ENCODE measurements at regions not wholly inside any gene's neighbourhood (a gene's known extent, or its start where the extent isn't known, plus 50 kb on each side); places are given as distances from the start of the nearest gene placed in this dataset.

- peak; percentile 24 for DNase-seq (ENCODE audit: low read depth)
These were observed 50.9 kb upstream of the PKP2 start for GRCh38 chr12:32947206-32948067.

GRCh38 chr12:32946504-32947131, 50.0 kb upstream of the PKP2 start:
- no peak for DNase-seq (ENCODE audit: low read depth)
